Heart left ventricle (tissue), 13 donors: ENCODE measurements at regions not wholly inside any gene's neighbourhood (a gene's known extent, or its start where the extent isn't known, plus 50 kb on each side); places are given as distances from the start of the nearest gene placed in this dataset.

Experiments
- POLR2A ChIP-seq, 2 donors: fragments of 450-650 bp; IDR thresholded peaks; one replicate each; pipeline ENCODE4 v1.6.1; 2017; ENCODE audit warnings: antibody characterized with exemption in 2 of 2, mild to moderate bottlenecking in 2 of 2, moderate library complexity in 2 of 2
- TF ChIP-seq, protein P1 (sequence below), 12 donors: fragments of 200-600 bp; sonication (generic) in 4 of 12; IDR thresholded peaks; one replicate each; pipeline versions ENCODE4 v1.5.0 to v1.8.0; 2018 to 2022; ENCODE audit warnings: antibody characterized with exemption in 12 of 12, mild to moderate bottlenecking in 5 of 12
- donor health status: ischemic (EF 13 %, LVEDD 7.1; RV severe dilation, severe dysfunction).
- donor health status: DM: no; HTN: yes; CAD: no.
- donor health status: DM: no; HTN: no; CAD: no.
- donor health status: ischemic (EF 25% LVEDD 6.9; RV normal size, moderate dysfunction).
- donor health status: ischemic (EF 25% LVEDD 5.7; RV mildly dilated, moderate dysfunction).
- donor health status: ischemic (EF 35%, LVEDD 5.7; RV mildly dilated, moderate dysfunction).
- donor health status: nonischemic (EF 11% LVEDD 7.7; RV severe dilation, severe dysfunction).
- donor health status: DM: yes; HTN: yes; CAD: no.
- donor health status: PGD.
- donor health status: ischemic (EF 29% LVEDD 5.4; RV normal size, mild dysfunction).
- donor health status: nonischemic (EF 23%, LVEDD 6.1; RV moderate dilation, normal function).

DNA sequence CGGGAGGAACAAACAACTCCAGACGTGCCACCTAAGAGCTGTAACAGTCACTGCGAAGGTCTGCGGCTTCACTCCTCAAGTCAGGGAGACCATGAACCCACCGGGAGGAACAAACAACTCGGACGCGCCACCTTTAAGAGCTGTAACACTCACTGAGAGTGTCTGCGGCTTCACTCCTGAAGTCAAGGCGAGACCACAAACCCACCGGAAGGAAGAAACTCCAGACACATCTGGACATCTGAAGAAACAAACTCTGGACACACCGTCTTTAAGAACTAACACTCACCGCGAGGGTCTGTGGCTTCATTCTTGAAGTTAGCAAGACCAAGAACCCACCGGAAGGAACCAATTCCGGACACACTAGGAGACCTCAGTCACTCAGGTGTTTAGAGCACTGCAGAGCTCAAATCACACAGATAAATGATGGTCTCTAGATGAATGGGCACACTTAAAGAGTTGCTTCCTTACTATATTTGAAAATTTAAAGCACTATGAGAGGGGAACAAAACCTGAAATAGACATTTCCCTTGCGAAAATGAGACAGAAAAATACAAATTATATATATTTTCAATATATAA is 587.7 kb upstream of the ADGRL4 start:
- TF ChIP-seq, protein P1, sequence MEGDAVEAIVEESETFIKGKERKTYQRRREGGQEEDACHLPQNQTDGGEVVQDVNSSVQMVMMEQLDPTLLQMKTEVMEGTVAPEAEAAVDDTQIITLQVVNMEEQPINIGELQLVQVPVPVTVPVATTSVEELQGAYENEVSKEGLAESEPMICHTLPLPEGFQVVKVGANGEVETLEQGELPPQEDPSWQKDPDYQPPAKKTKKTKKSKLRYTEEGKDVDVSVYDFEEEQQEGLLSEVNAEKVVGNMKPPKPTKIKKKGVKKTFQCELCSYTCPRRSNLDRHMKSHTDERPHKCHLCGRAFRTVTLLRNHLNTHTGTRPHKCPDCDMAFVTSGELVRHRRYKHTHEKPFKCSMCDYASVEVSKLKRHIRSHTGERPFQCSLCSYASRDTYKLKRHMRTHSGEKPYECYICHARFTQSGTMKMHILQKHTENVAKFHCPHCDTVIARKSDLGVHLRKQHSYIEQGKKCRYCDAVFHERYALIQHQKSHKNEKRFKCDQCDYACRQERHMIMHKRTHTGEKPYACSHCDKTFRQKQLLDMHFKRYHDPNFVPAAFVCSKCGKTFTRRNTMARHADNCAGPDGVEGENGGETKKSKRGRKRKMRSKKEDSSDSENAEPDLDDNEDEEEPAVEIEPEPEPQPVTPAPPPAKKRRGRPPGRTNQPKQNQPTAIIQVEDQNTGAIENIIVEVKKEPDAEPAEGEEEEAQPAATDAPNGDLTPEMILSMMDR (IDR thresholded peaks at IDR 0.05) = no peak
- TF ChIP-seq POLR2A (IDR thresholded peaks at IDR 0.05) = no peak
